CD14-positive monocyte (primary cell): ENCODE measurements at regions not wholly inside any gene's neighbourhood (a gene's known extent, or its start where the extent isn't known, plus 50 kb on each side); places are given as distances from the start of the nearest gene placed in this dataset.

Experiments used
- DNase-seq, 3 donors: peaks; one replicate each; pipeline ENCODE4 v3.0.0-alpha.2; 2011 to 2022
- H2AFZ ChIP-seq: 2 replicates; pipeline ENCODE4 v1.6.0; 2012; ENCODE audit warnings: mild to moderate bottlenecking, low read depth, low read length, inconsistent platforms; ENCODE audit not compliant: insufficient read depth, poor library complexity, severe bottlenecking
- H3K27ac ChIP-seq, 2 donors: 1 replicate in 1 of 2; 2 replicates in 1 of 2; pipeline ENCODE4 v1.5.1; 2012 to 2013; ENCODE audit warnings: low read length in 2 of 2, control low read depth in 1 of 2, inconsistent platforms in 1 of 2, low read depth in 1 of 2, mild to moderate bottlenecking in 1 of 2
- H3K27me3 ChIP-seq, 2 donors: one replicate each; pipeline versions ENCODE4 v1.6.0 to v1.6.1; 2011 to 2013; ENCODE audit warnings: low read length in 2 of 2; ENCODE audit not compliant: control insufficient read depth in 2 of 2, insufficient read depth in 2 of 2
- H3K36me3 ChIP-seq, 2 donors: replicated peaks in 1 of 2; 1 replicate in 1 of 2; 2 replicates in 1 of 2; pipeline versions ENCODE4 v1.5.1 to v1.6.1; 2012 to 2013; ENCODE audit warnings: low read length in 2 of 2, control low read depth in 1 of 2, inconsistent platforms in 1 of 2, mild to moderate bottlenecking in 1 of 2; ENCODE audit not compliant: insufficient read depth in 2 of 2, control insufficient read depth in 1 of 2
- H3K4me1 ChIP-seq, 2 donors: 1 replicate in 1 of 2; 2 replicates in 1 of 2; pipeline versions ENCODE4 v1.5.1 to v1.6.1; 2012 to 2013; ENCODE audit warnings: low read length in 2 of 2, control low read depth in 1 of 2, inconsistent platforms in 1 of 2, mild to moderate bottlenecking in 1 of 2, moderate library complexity in 1 of 2; ENCODE audit not compliant: insufficient read depth in 2 of 2, control insufficient read depth in 1 of 2
- H3K4me2 ChIP-seq: replicated peaks from 2 replicates; pipeline ENCODE3; 2012; ENCODE audit warnings: low read length, moderate library complexity, mild to moderate bottlenecking; ENCODE audit not compliant: poor library complexity, severe bottlenecking; ENCODE audit errors: extremely low read depth
- H3K4me3 ChIP-seq, 3 experiments: fragments of 200-600 bp in 1 of 3; sonication (generic) in 1 of 3; replicated peaks in 1 of 3; 1 replicate in 2 of 3; 2 replicates in 1 of 3; pipeline ENCODE4 v1.5.1; 2011 to 2013; ENCODE audit warnings: low read length in 3 of 3, mild to moderate bottlenecking in 3 of 3, control low read depth in 2 of 3, low read depth in 2 of 3, inconsistent platforms in 1 of 3, moderate library complexity in 1 of 3
- H3K79me2 ChIP-seq: 2 replicates; pipeline ENCODE4 v1.6.0; 2012; ENCODE audit warnings: mild to moderate bottlenecking, control low read depth, inconsistent platforms, low read length, moderate library complexity; ENCODE audit not compliant: insufficient read depth
- H3K9ac ChIP-seq: 2 replicates; pipeline ENCODE4 v1.6.0; 2017; ENCODE audit warnings: low read length, mild to moderate bottlenecking; ENCODE audit not compliant: insufficient read depth, poor library complexity, severe bottlenecking
- H3K9me3 ChIP-seq, 2 donors: replicated peaks in 1 of 2; 1 replicate in 1 of 2; 2 replicates in 1 of 2; pipeline versions ENCODE4 v1.5.1 to v1.6.1; 2012 to 2013; ENCODE audit warnings: low read length in 2 of 2, control low read depth in 1 of 2; ENCODE audit not compliant: control insufficient read depth in 1 of 2, insufficient read depth in 1 of 2
- H4K20me1 ChIP-seq: 2 replicates; pipeline ENCODE4 v1.6.0; 2012; ENCODE audit warnings: mild to moderate bottlenecking, low read length, control low read depth, moderate library complexity; ENCODE audit not compliant: insufficient read depth
- H3K27ac Mint-ChIP-seq, 7 donors: one replicate each; pipeline ENCODE4 v1.8.0; 2020; ENCODE audit warnings: mild to moderate bottlenecking in 7 of 7, mixed read lengths in 7 of 7, moderate library complexity in 6 of 7, inconsistent platforms in 2 of 7
- H3K27me3 Mint-ChIP-seq, 3 donors: one replicate each; pipeline ENCODE4 v1.8.0; 2021 to 2022; ENCODE audit warnings: low read depth in 3 of 3, mild to moderate bottlenecking in 3 of 3, mixed read lengths in 3 of 3, moderate library complexity in 3 of 3, inconsistent platforms in 1 of 3
- H3K36me3 Mint-ChIP-seq, 2 donors: one replicate each; pipeline ENCODE4 v1.8.0; 2020; ENCODE audit warnings: mixed read lengths in 2 of 2, inconsistent platforms in 1 of 2, mild to moderate bottlenecking in 1 of 2
- H3K4me1 Mint-ChIP-seq: one replicate; pipeline ENCODE4 v1.8.0; 2020; ENCODE audit warnings: mild to moderate bottlenecking, mixed read lengths
- H3K4me3 Mint-ChIP-seq, 2 donors: one replicate each; pipeline ENCODE4 v1.8.0; 2020; ENCODE audit warnings: mild to moderate bottlenecking in 2 of 2, mixed read lengths in 2 of 2, moderate library complexity in 1 of 2
- H3K9me3 Mint-ChIP-seq, 7 donors: one replicate each; pipeline ENCODE4 v1.8.0; 2020 to 2022; ENCODE audit warnings: mixed read lengths in 7 of 7, mild to moderate bottlenecking in 6 of 7, moderate library complexity in 6 of 7, inconsistent platforms in 2 of 7
- CTCF ChIP-seq: fragments of 200-600 bp; IDR thresholded peaks from one replicate; pipeline ENCODE4 v1.8.0; 2022; ENCODE audit warnings: antibody characterized with exemption, mild to moderate bottlenecking
- WGBS: methylation state at CpG from one replicate; pipeline ENCODE4 v1.1.5; 2013; ENCODE audit warnings: missing lambda C conversion rate; ENCODE audit not compliant: insufficient coverage; 5-methylcytosine and 5-hydroxymethylcytosine counted together
- intact Hi-C, 2 donors: fragments of 100-400 bp; cut with micrococcal nuclease; formaldehyde crosslinking; loops; one replicate each; pipeline versions ENCODE4 v1.15.0 to v1.15.1; 2023

- no peak overlapping the region for H3K4me3 ChIP-seq
- H3K4me2 ChIP-seq = no peak overlapping the region
- Mint-ChIP-seq H3K9me3 (peaks cover 0 to 12% (median 6%) of the 10 kb centered on the region in 7 donors), H3K27ac (no peak overlapping the region), H3K36me3 (no peaks in the 10 kb centered on the region), H3K4me1 (peaks cover 11% of the 10 kb centered on the region), H3K27me3 (peaks cover 0 to 2% (median 0%) of the 10 kb centered on the region in 3 donors), H3K4me3 (no peak overlapping the region)
- H3K79me2 ChIP-seq = no peaks in the 10 kb centered on the region
- H3K36me3 ChIP-seq = no peaks in the 10 kb centered on the region
- DNase-seq = peak; percentile 36 to 60 (median 51)
- peaks cover 0 to 2% of the 10 kb centered on the region in 2 donors for H3K4me1 ChIP-seq
- intact Hi-C loops = loop anchor here (5.0 kb wide), 2 partner anchors 1335 to 1345 kb away; no protein-coding TSS in a partner anchor
- no peak overlapping the region for H3K9ac ChIP-seq
- peak; percentile 65 for TF ChIP-seq CTCF
- H2AFZ ChIP-seq = no peak overlapping the region
- no peaks in the 10 kb centered on the region for H3K27me3 ChIP-seq
- no peaks in the 10 kb centered on the region for H4K20me1 ChIP-seq
- H3K9me3 ChIP-seq = peaks cover 0 to 8% of the 10 kb centered on the region in 2 donors
- H3K27ac ChIP-seq = no peak overlapping the region
- 41% methylated on average over 3 of the region's 3 CpGs for WGBS
These were observed 340.2 kb upstream of the CELF2 start for GRCh38 chr10:10677479-10677878.

- peaks cover 0 to 2% of the 10 kb centered on the region in 2 donors for H3K4me1 ChIP-seq
- H3K4me1 Mint-ChIP-seq = peaks cover 11% of the 10 kb centered on the region
- no peaks in the 10 kb centered on the region for H3K9me3 ChIP-seq
- no peaks in the 10 kb centered on the region for H3K36me3 ChIP-seq
- no peak overlapping the region for H3K9ac ChIP-seq
- TF ChIP-seq CTCF = no peak
- H3K27me3 Mint-ChIP-seq = no peaks in the 10 kb centered on the region
- intact Hi-C loops = no loop called here
- H4K20me1 ChIP-seq = no peaks in the 10 kb centered on the region
- no peak overlapping the region for H2AFZ ChIP-seq
- no peak overlapping the region for H3K4me3 ChIP-seq
- no peak overlapping the region for H3K27ac ChIP-seq
- H3K36me3 Mint-ChIP-seq = no peaks in the 10 kb centered on the region
- no peaks in the 10 kb centered on the region for H3K79me2 ChIP-seq
- WGBS = 76% methylated on average over 3 of the region's 5 CpGs
- DNase-seq = no peak
- H3K4me2 ChIP-seq = no peak overlapping the region
- H3K27ac Mint-ChIP-seq = no peak overlapping the region
- no peaks in the 10 kb centered on the region for H3K9me3 Mint-ChIP-seq
- no peaks in the 10 kb centered on the region for H3K27me3 ChIP-seq
- H3K4me3 Mint-ChIP-seq = no peak overlapping the region
These were observed 337.2 kb upstream of the CELF2 start for GRCh38 chr10:10680496-10680895.
